HEK293 (cell line): ENCODE measurements at regions not wholly inside any gene's neighbourhood (a gene's known extent, or its start where the extent isn't known, plus 50 kb on each side); places are given as distances from the start of the nearest gene placed in this dataset.

Experiments used
- ZNF274 ChIP-seq, 2 experiments: fragments of 200-500 bp in 1 of 2; fragments of 450-650 bp in 1 of 2; sonication (Bioruptor generic) in 1 of 2; formaldehyde crosslinking in 1 of 2; IDR thresholded peaks; 2 replicates each; pipeline versions ENCODE4 v1.5.1 to v1.6.1; 2014 to 2016; ENCODE audit warnings: borderline replicate concordance in 1 of 2, inconsistent platforms in 1 of 2, low read length in 1 of 2, missing biosample characterization in 1 of 2, missing genetic modification characterization in 1 of 2
- ZNF335 ChIP-seq: fragments of 450-650 bp; formaldehyde crosslinking; conservative IDR thresholded peaks from 2 replicates; pipeline ENCODE4 v1.5.1; 2016; ENCODE audit warnings: missing biosample characterization, missing genetic modification characterization
- ZNF391 ChIP-seq: fragments of 450-650 bp; formaldehyde crosslinking; IDR thresholded peaks from 2 replicates; pipeline ENCODE4 v1.5.1; 2016; ENCODE audit warnings: low read depth, missing biosample characterization, missing genetic modification characterization, borderline replicate concordance
- ZNF548 ChIP-seq: fragments of 450-650 bp; formaldehyde crosslinking; IDR thresholded peaks from 2 replicates; pipeline ENCODE4 v1.5.1; 2016; ENCODE audit warnings: missing biosample characterization, missing genetic modification characterization
- TF ChIP-seq, protein P1 (sequence below): fragments of 450-650 bp; formaldehyde crosslinking; IDR thresholded peaks from 2 replicates; pipeline ENCODE4 v1.5.1; 2016; ENCODE audit warnings: missing biosample characterization, missing genetic modification characterization
- TF ChIP-seq, protein P2 (sequence below): fragments of 450-650 bp; formaldehyde crosslinking; IDR thresholded peaks from 2 replicates; pipeline ENCODE4 v1.5.1; 2016; ENCODE audit warnings: missing biosample characterization, missing genetic modification characterization
- TF ChIP-seq, protein P3 (sequence below): fragments of 450-650 bp; formaldehyde crosslinking; IDR thresholded peaks from 2 replicates; pipeline ENCODE4 v1.5.1; 2016; ENCODE audit warnings: missing biosample characterization, missing genetic modification characterization
- TF ChIP-seq, protein P4 (sequence below): fragments of 450-650 bp; formaldehyde crosslinking; IDR thresholded peaks from 2 replicates; pipeline ENCODE4 v1.5.1; 2016; ENCODE audit warnings: missing biosample characterization, missing genetic modification characterization
- TF ChIP-seq, protein P5 (sequence below): sonication (generic); formaldehyde crosslinking; IDR thresholded peaks from 2 replicates; pipeline ENCODE4 v1.8.1; 2022; ENCODE audit warnings: mild to moderate bottlenecking, moderate library complexity, missing genetic modification reagents

DNA sequence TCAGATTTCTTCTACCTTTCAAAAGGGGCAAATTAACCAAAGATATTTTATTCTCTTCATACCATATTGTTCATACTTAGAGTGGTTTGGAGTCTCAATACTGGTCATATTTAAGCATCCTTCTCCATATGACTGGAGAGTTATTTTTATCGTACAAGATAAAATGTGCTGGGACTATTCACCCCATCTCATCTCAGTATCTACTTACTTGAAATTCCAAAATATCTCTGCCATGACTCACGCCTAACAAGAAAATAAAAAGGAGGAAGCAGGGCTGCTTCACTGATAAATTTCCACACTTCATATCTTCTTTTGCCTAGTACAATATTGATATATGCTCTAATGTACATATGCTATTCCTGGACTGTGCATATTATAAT, 277.9 kb upstream of the CDH9 start:
- TF ChIP-seq, protein P1, sequence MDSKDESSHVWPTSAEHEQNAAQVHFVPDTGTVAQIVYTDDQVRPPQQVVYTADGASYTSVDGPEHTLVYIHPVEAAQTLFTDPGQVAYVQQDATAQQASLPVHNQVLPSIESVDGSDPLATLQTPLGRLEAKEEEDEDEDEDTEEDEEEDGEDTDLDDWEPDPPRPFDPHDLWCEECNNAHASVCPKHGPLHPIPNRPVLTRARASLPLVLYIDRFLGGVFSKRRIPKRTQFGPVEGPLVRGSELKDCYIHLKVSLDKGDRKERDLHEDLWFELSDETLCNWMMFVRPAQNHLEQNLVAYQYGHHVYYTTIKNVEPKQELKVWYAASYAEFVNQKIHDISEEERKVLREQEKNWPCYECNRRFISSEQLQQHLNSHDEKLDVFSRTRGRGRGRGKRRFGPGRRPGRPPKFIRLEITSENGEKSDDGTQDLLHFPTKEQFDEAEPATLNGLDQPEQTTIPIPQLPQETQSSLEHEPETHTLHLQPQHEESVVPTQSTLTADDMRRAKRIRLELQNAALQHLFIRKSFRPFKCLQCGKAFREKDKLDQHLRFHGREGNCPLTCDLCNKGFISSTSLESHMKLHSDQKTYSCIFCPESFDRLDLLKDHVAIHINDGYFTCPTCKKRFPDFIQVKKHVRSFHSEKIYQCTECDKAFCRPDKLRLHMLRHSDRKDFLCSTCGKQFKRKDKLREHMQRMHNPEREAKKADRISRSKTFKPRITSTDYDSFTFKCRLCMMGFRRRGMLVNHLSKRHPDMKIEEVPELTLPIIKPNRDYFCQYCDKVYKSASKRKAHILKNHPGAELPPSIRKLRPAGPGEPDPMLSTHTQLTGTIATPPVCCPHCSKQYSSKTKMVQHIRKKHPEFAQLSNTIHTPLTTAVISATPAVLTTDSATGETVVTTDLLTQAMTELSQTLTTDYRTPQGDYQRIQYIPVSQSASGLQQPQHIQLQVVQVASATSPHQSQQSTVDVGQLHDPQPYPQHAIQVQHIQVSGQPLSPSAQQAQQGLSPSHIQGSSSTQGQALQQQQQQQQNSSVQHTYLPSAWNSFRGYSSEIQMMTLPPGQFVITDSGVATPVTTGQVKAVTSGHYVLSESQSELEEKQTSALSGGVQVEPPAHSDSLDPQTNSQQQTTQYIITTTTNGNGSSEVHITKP (tag by site-specific recombination), result no peak
- no peak for TF ChIP-seq ZNF391 (tag by site-specific recombination)
- TF ChIP-seq ZNF548 (tag by site-specific recombination), result no peak
- TF ChIP-seq, protein P2, sequence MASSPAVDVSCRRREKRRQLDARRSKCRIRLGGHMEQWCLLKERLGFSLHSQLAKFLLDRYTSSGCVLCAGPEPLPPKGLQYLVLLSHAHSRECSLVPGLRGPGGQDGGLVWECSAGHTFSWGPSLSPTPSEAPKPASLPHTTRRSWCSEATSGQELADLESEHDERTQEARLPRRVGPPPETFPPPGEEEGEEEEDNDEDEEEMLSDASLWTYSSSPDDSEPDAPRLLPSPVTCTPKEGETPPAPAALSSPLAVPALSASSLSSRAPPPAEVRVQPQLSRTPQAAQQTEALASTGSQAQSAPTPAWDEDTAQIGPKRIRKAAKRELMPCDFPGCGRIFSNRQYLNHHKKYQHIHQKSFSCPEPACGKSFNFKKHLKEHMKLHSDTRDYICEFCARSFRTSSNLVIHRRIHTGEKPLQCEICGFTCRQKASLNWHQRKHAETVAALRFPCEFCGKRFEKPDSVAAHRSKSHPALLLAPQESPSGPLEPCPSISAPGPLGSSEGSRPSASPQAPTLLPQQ (tag by site-specific recombination), result no peak
- no peak for TF ChIP-seq ZNF335 (tag by site-specific recombination)
- TF ChIP-seq, protein P3, sequence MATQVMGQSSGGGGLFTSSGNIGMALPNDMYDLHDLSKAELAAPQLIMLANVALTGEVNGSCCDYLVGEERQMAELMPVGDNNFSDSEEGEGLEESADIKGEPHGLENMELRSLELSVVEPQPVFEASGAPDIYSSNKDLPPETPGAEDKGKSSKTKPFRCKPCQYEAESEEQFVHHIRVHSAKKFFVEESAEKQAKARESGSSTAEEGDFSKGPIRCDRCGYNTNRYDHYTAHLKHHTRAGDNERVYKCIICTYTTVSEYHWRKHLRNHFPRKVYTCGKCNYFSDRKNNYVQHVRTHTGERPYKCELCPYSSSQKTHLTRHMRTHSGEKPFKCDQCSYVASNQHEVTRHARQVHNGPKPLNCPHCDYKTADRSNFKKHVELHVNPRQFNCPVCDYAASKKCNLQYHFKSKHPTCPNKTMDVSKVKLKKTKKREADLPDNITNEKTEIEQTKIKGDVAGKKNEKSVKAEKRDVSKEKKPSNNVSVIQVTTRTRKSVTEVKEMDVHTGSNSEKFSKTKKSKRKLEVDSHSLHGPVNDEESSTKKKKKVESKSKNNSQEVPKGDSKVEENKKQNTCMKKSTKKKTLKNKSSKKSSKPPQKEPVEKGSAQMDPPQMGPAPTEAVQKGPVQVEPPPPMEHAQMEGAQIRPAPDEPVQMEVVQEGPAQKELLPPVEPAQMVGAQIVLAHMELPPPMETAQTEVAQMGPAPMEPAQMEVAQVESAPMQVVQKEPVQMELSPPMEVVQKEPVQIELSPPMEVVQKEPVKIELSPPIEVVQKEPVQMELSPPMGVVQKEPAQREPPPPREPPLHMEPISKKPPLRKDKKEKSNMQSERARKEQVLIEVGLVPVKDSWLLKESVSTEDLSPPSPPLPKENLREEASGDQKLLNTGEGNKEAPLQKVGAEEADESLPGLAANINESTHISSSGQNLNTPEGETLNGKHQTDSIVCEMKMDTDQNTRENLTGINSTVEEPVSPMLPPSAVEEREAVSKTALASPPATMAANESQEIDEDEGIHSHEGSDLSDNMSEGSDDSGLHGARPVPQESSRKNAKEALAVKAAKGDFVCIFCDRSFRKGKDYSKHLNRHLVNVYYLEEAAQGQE (tag by site-specific recombination), result no peak
- TF ChIP-seq, protein P4, sequence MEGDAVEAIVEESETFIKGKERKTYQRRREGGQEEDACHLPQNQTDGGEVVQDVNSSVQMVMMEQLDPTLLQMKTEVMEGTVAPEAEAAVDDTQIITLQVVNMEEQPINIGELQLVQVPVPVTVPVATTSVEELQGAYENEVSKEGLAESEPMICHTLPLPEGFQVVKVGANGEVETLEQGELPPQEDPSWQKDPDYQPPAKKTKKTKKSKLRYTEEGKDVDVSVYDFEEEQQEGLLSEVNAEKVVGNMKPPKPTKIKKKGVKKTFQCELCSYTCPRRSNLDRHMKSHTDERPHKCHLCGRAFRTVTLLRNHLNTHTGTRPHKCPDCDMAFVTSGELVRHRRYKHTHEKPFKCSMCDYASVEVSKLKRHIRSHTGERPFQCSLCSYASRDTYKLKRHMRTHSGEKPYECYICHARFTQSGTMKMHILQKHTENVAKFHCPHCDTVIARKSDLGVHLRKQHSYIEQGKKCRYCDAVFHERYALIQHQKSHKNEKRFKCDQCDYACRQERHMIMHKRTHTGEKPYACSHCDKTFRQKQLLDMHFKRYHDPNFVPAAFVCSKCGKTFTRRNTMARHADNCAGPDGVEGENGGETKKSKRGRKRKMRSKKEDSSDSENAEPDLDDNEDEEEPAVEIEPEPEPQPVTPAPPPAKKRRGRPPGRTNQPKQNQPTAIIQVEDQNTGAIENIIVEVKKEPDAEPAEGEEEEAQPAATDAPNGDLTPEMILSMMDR, result no peak
- TF ChIP-seq, protein P5, sequence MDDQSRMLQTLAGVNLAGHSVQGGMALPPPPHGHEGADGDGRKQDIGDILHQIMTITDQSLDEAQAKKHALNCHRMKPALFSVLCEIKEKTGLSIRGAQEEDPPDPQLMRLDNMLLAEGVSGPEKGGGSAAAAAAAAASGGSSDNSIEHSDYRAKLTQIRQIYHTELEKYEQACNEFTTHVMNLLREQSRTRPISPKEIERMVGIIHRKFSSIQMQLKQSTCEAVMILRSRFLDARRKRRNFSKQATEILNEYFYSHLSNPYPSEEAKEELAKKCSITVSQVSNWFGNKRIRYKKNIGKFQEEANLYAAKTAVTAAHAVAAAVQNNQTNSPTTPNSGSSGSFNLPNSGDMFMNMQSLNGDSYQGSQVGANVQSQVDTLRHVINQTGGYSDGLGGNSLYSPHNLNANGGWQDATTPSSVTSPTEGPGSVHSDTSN (CRISPR knock-in tag), result no peak
- TF ChIP-seq ZNF274 (IDR thresholded peaks at IDR 0.05; ENCODE audit: low read length), result no peak
- TF ChIP-seq ZNF274 (tag by site-specific recombination; IDR thresholded peaks at IDR 0.05; ENCODE audit: borderline replicate concordance), result no peak
